GM19043 (cell line): ENCODE measurements at regions not wholly inside any gene's neighbourhood (a gene's known extent, or its start where the extent isn't known, plus 50 kb on each side); places are given as distances from the start of the nearest gene placed in this dataset.

Experiments
- ATAC-seq: cut with Tn5 transposase; IDR thresholded peaks from one replicate; pipeline ENCODE4 v1.9.1; 2021; ENCODE audit warnings: low read depth; ENCODE audit not compliant: unreplicated experiment

- ATAC-seq: no peak
These were observed 988.3 kb upstream of the LRFN5 start for GRCh38 chr14:40618225-40618898.

GRCh38 chr14:40616579-40616978, 990.1 kb upstream of the LRFN5 start:
- no peak for ATAC-seq

- no peak for ATAC-seq
These were observed 1005.6 kb upstream of the LRFN5 start for GRCh38 chr14:40601063-40601462.

- ATAC-seq: no peak
These were observed 1007.0 kb upstream of the LRFN5 start for GRCh38 chr14:40599725-40600124.

- no peak for ATAC-seq
These were observed 1025.4 kb upstream of the LRFN5 start for GRCh38 chr14:40581264-40581663.

GRCh38 chr14:40576880-40577478, 1029.7 kb upstream of the LRFN5 start:
- ATAC-seq: no peak

- ATAC-seq: no peak
These were observed 1031.9 kb upstream of the LRFN5 start for GRCh38 chr14:40574780-40575179.

GRCh38 chr14:40525314-40525713, 1081.4 kb upstream of the LRFN5 start:
- no peak for ATAC-seq

GRCh38 chr14:40523123-40523522, 1083.6 kb upstream of the LRFN5 start:
- no peak for ATAC-seq

- ATAC-seq: no peak
These were observed 1062.2 kb upstream of the FBXO33 start for GRCh38 chr14:40494483-40494882.

- ATAC-seq: no peak
These were observed 1055.6 kb upstream of the FBXO33 start for GRCh38 chr14:40487824-40488223.

- no peak for ATAC-seq
These were observed 1053.5 kb upstream of the FBXO33 start for GRCh38 chr14:40485688-40486087.

GRCh38 chr14:40476005-40476404, 1043.8 kb upstream of the FBXO33 start:
- ATAC-seq: no peak

- ATAC-seq: no peak
These were observed 1035.7 kb upstream of the FBXO33 start for GRCh38 chr14:40467969-40468368.

GRCh38 chr14:40464531-40464930, 1032.3 kb upstream of the FBXO33 start:
- ATAC-seq: no peak

- no peak for ATAC-seq
These were observed 1031.7 kb upstream of the FBXO33 start for GRCh38 chr14:40463886-40464285.

- no peak for ATAC-seq
These were observed 1020.4 kb upstream of the FBXO33 start for GRCh38 chr14:40452674-40453073.

GRCh38 chr14:40447017-40447416, 1014.8 kb upstream of the FBXO33 start:
- ATAC-seq: no peak

GRCh38 chr14:40445020-40445419, 1012.8 kb upstream of the FBXO33 start:
- no peak for ATAC-seq

- no peak for ATAC-seq
These were observed 1004.3 kb upstream of the FBXO33 start for GRCh38 chr14:40436551-40436950.

GRCh38 chr14:40417777-40418401, 985.7 kb upstream of the FBXO33 start:
- no peak for ATAC-seq

GRCh38 chr14:40416565-40416964, 984.3 kb upstream of the FBXO33 start:
- ATAC-seq: no peak
